ENCODE measurements at regions not wholly inside any gene's neighbourhood (a gene's known extent, or its start where the extent isn't known, plus 50 kb on each side); places are given as distances from the start of the nearest gene placed in this dataset.

GRCh38 chr10:45199205-45199740, 116.1 kb downstream of the OR13A1 start:
- intact Hi-C loops (cut with DNase I): no loop called here

GRCh38 chr10:45201271-45201670, 114.1 kb downstream of the OR13A1 start:
- 57 to 74% methylated on average over 6 of the region's 6 CpGs for WGBS, 2 donors
- no peak for DNase-seq
- Histone ChIP-seq H3K9me3 (no peaks in the 10 kb centered on the region), H3K27me3 (no peaks in the 10 kb centered on the region), H3K27ac (no peak overlapping the region), H3K36me3 (replicated peaks in 1 of 2; ENCODE audit: insufficient read depth in 1 of 2, low read depth in 2 of 2) (no peaks in the 10 kb centered on the region), H3K4me1 (no peaks in the 10 kb centered on the region), H3K4me3 (no peak overlapping the region)
- TF ChIP-seq CTCF (IDR thresholded peaks at IDR 0.05) (no peak), POLR2A (IDR thresholded peaks at IDR 0.05) (no peak)
- intact Hi-C loops (cut with DNase I): no loop called here
- no peak for ATAC-seq

More at GRCh38 chr10:45199205-45199740, 116.1 kb downstream of the OR13A1 start:
- H3K9me3 ChIP-seq: no peaks in the 10 kb centered on the region
- DNase-seq (no peak), ATAC-seq (no peak)
- TF ChIP-seq CTCF (IDR thresholded peaks at IDR 0.05): no peak
- TF ChIP-seq POLR2A (IDR thresholded peaks at IDR 0.05): no peak
- no peaks in the 10 kb centered on the region for H3K36me3 ChIP-seq (replicated peaks in 1 of 2; ENCODE audit: insufficient read depth in 1 of 2, low read depth in 2 of 2)
- no peak overlapping the region for H3K27ac ChIP-seq
- H3K4me3 ChIP-seq: no peak overlapping the region
- H3K27me3 ChIP-seq: no peaks in the 10 kb centered on the region
- 66 to 79% methylated on average over 9 to 21 of the region's 28 CpGs for WGBS, 2 donors
- no peaks in the 10 kb centered on the region for H3K4me1 ChIP-seq

- H3K4me3 ChIP-seq: no peak overlapping the region
- intact Hi-C loops (cut with DNase I): no loop called here
- H3K27ac ChIP-seq: no peak overlapping the region
- WGBS, 2 donors: 44 to 56% methylated on average over 4 of the region's 4 CpGs
- TF ChIP-seq POLR2A (IDR thresholded peaks at IDR 0.05) (no peak), CTCF (IDR thresholded peaks at IDR 0.05) (no peak)
- no peaks in the 10 kb centered on the region for H3K4me1 ChIP-seq
- no peak for ATAC-seq
- H3K36me3 ChIP-seq (replicated peaks in 1 of 2; ENCODE audit: insufficient read depth in 1 of 2, low read depth in 2 of 2): no peaks in the 10 kb centered on the region
- H3K9me3 ChIP-seq: no peaks in the 10 kb centered on the region
- no peak for DNase-seq
- no peaks in the 10 kb centered on the region for H3K27me3 ChIP-seq
Measured at GRCh38 chr10:45202242-45202641, 113.2 kb downstream of the OR13A1 start.

GRCh38 chr10:45204954-45205775, 110.2 kb downstream of the OR13A1 start:
- TF ChIP-seq POLR2A (IDR thresholded peaks at IDR 0.05) (no peak), CTCF (IDR thresholded peaks at IDR 0.05) (no peak)
- ATAC-seq: no peak
- no peak overlapping the region for H3K4me3 ChIP-seq
- no peaks in the 10 kb centered on the region for H3K4me1 ChIP-seq
- intact Hi-C loops (cut with DNase I): no loop called here
- no peak for DNase-seq
- no peaks in the 10 kb centered on the region for H3K36me3 ChIP-seq (replicated peaks in 1 of 2; ENCODE audit: insufficient read depth in 1 of 2, low read depth in 2 of 2)
- no peaks in the 10 kb centered on the region for H3K9me3 ChIP-seq
- H3K27me3 ChIP-seq: no peaks in the 10 kb centered on the region
- 87 to 91% methylated on average over 11 to 28 of the region's 30 CpGs for WGBS, 2 donors
- no peak overlapping the region for H3K27ac ChIP-seq

GRCh38 chr10:45209888-45210287, 105.5 kb downstream of the OR13A1 start:
- Histone ChIP-seq H3K27me3 (no peaks in the 10 kb centered on the region), H3K4me3 (no peak overlapping the region), H3K9me3 (no peaks in the 10 kb centered on the region), H3K4me1 (no peaks in the 10 kb centered on the region), H3K27ac (no peak overlapping the region), H3K36me3 (replicated peaks in 1 of 2; ENCODE audit: insufficient read depth in 1 of 2, low read depth in 2 of 2) (no peaks in the 10 kb centered on the region)
- intact Hi-C loops (cut with DNase I): no loop called here
- ATAC-seq (no peak), DNase-seq (no peak)
- WGBS, 2 donors: 78 to 87% methylated on average over 2 of the region's 2 CpGs
- TF ChIP-seq CTCF (IDR thresholded peaks at IDR 0.05): no peak
- TF ChIP-seq POLR2A (IDR thresholded peaks at IDR 0.05): no peak

All from body of pancreas (tissue), 4 donors.